T follicular helper cell (primary cell): ENCODE measurements at regions not wholly inside any gene's neighbourhood (a gene's known extent, or its start where the extent isn't known, plus 50 kb on each side); places are given as distances from the start of the nearest gene placed in this dataset.

Experiments used
- DNase-seq: peaks from one replicate; pipeline ENCODE4 v3.0.0-alpha.2; 2020; ENCODE audit warnings: low read depth

DNA sequence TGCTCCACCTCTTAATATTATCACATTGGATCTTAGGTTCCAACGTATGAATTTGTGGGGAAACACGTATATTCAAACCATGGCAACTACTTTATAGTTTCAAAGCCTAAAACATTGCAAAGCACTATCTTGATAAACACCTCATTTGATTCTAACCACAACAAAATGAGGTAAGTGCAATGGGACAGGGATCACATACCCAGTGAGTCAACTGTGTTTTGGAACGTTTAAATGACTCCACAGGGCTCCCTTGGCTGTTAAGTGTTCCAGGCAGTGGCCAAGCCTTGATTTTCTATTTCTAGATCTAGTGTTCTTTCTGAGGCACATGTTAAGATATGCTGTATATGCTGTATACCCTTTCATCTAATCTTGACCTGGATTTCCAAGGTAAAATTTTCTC lies 54.5 kb upstream of the C1QTNF7 start:
- no peak for DNase-seq

- DNase-seq: no peak
Observed at GRCh38 chr4:15374656-15375055, 53.2 kb upstream of the C1QTNF7 start.

DNA sequence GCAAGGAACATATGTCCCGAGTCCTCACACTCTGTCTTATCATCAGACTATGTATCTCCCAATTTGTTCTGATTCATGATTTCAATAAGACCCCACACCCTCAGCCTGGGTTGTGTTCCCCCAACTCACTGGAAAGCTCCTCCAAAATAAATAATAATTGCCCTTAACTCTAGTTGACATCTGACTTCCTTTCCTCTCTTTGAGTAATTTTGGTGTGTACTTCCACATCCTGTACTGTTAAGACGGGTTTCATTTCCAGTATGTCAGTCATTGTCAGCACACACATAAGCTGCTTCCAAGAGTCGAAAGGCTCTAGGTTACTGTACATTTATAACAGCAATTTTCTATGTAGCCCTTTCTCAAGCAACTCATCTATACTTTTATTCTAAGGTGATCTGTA lies 52.2 kb upstream of the C1QTNF7 start:
- no peak for DNase-seq

DNA sequence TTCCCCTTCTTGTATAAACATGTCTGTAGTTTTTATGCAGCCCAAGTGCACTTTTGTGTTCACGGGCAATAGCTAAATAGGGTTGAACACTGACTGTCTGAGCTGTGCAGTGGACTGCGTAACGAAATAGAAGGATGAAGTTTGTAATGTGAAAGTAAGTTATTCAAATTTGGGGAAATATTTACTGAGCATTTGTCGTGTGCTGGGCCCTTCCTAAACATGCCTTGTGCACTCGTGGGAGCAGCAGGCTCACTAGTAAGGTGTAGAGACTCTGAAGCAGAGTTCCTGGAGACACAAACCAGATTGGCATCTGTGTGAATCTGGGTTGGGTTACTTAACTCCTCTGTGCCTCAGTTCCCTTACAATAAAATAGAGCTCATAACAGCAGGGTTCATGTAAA lies 51.7 kb upstream of the C1QTNF7 start:
- no peak for DNase-seq

DNA sequence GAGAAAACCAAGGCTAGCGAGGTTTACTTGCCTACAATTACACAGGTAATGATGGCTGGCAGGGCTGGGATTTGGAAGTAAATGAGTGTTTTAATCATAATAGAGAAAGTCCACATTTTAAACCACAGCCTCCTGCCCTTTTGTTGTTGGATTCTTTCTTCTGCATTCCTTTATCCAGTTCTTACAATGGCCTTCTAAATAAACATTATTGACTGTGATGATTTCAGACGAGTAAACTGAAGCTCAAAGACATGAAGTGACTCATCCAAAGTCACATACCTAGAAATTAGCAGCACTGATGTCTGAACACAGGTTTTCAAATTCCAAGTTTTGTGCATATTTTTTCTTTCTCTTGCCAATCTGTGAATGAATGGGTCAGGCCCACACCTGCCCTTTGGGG lies 51.2 kb upstream of the C1QTNF7 start:
- no peak for DNase-seq
